Mesothelial cell of epicardium (in vitro differentiated cells): ENCODE measurements at regions not wholly inside any gene's neighbourhood (a gene's known extent, or its start where the extent isn't known, plus 50 kb on each side); places are given as distances from the start of the nearest gene placed in this dataset.

Experiments used
- DNase-seq, 2 experiments: peaks; one replicate each; pipeline ENCODE4 v3.0.0; 2021; ENCODE audit warnings: low spot score in 2 of 2; ENCODE audit not compliant: unreplicated experiment in 2 of 2
- H3K27ac Mint-ChIP-seq: 2 replicates; pipeline ENCODE4 v1.8.0; 2021; ENCODE audit warnings: mixed read lengths
- H3K27me3 Mint-ChIP-seq: 2 replicates; pipeline ENCODE4 v1.8.0; 2021; ENCODE audit warnings: low read depth, mixed read lengths
- H3K36me3 Mint-ChIP-seq: 2 replicates; pipeline ENCODE4 v1.8.0; 2021; ENCODE audit warnings: mixed read lengths
- H3K4me1 Mint-ChIP-seq: 2 replicates; pipeline ENCODE4 v1.8.0; 2021; ENCODE audit warnings: mixed read lengths
- H3K4me3 Mint-ChIP-seq: 2 replicates; pipeline ENCODE4 v1.8.0; 2021; ENCODE audit warnings: mild to moderate bottlenecking, moderate library complexity, mixed read lengths
- H3K9me3 Mint-ChIP-seq: 2 replicates; pipeline ENCODE4 v1.8.0; 2021; ENCODE audit warnings: mixed read lengths
- TF ChIP-seq, protein P1 (sequence below): fragments of 200-600 bp; sonication (generic); IDR thresholded peaks from one replicate; pipeline ENCODE4 v1.5.0; 2021; ENCODE audit warnings: antibody characterized with exemption; ENCODE audit not compliant: unreplicated experiment

DNA sequence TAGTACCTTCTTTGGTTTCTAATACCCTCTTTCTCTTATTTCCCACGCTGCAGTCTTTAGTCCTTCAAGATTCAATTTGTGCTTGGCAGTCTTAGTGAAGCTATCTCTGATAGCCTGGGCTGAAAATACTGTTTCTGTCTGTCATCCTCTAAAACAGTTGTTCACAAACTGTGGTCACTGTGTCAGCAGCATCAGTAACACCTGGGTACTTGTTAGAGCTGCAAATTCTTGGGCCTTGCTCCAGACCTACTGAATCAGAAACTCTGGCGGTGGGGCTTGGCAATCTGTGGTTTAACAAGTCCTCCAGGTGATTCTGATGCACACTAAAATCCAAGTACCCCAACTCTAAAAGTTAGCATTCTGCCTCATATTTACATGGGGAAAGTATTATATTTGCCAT lies 217.5 kb upstream of the SEL1L start:
- no peak overlapping the region for H3K4me3 Mint-ChIP-seq
- H3K27me3 Mint-ChIP-seq, result no peaks in the 10 kb centered on the region
- H3K9me3 Mint-ChIP-seq, result peaks cover 5% of the 10 kb centered on the region
- H3K36me3 Mint-ChIP-seq, result no peaks in the 10 kb centered on the region
- TF ChIP-seq, protein P1, sequence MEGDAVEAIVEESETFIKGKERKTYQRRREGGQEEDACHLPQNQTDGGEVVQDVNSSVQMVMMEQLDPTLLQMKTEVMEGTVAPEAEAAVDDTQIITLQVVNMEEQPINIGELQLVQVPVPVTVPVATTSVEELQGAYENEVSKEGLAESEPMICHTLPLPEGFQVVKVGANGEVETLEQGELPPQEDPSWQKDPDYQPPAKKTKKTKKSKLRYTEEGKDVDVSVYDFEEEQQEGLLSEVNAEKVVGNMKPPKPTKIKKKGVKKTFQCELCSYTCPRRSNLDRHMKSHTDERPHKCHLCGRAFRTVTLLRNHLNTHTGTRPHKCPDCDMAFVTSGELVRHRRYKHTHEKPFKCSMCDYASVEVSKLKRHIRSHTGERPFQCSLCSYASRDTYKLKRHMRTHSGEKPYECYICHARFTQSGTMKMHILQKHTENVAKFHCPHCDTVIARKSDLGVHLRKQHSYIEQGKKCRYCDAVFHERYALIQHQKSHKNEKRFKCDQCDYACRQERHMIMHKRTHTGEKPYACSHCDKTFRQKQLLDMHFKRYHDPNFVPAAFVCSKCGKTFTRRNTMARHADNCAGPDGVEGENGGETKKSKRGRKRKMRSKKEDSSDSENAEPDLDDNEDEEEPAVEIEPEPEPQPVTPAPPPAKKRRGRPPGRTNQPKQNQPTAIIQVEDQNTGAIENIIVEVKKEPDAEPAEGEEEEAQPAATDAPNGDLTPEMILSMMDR, result no peak
- H3K4me1 Mint-ChIP-seq, result peaks cover 13% of the 10 kb centered on the region
- no peak for DNase-seq
- no peak overlapping the region for H3K27ac Mint-ChIP-seq

DNA sequence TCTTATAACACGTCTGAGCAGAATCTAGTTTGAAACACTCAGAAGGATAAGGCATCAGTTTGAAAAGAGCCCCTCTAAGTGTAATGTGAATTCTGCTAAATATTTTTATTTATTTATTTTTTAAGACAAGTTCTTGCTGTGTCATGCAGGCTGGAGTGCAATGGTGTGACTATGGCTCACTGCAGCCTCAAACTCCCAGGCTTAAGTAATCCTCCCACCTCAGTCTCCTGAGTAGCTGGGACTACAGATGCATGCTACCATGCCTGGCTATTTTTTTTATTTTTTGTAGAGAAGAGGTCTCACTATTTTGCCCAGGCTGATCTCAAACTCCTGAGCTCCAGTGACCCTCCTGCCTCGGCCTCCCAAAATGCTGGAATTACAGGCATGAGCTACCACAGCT lies 225.9 kb upstream of the SEL1L start:
- Mint-ChIP-seq H3K27ac (no peak overlapping the region), H3K36me3 (no peaks in the 10 kb centered on the region), H3K27me3 (no peaks in the 10 kb centered on the region), H3K4me1 (no peaks in the 10 kb centered on the region), H3K9me3 (peaks cover 4% of the 10 kb centered on the region), H3K4me3 (no peak overlapping the region)
- DNase-seq, result no peak
- TF ChIP-seq, protein P1, result no peak

DNA sequence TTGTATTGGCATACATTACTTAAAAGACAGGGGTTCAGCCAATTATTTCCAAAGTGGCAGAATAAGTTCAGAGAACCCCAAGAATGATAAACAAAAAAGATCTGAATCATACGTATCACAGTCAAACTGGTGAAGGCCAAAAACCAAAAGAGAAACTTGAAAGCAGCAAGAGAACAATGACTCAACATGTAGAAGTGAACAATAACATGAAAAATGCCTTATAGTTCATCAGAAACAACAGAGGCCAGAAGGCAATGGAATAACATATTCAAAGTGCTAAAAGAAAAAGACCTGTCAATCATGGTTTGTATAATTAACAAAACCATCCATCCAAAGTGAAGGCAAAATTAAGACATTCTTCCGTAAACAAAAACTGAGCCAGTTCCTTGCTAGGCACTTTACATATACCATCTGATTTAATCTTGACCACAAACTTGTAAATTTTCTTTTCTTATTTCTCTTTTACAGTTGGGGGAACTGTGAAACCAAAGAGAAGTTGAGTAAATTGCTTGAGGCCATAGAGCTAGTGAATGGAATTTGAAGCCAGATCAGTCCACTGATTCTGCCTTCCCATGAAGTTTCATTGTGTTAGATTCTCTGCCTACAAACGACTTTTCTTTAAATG lies 232.1 kb upstream of the SEL1L start:
- peaks cover 25% of the 10 kb centered on the region for H3K9me3 Mint-ChIP-seq
- H3K4me1 Mint-ChIP-seq, result no peaks in the 10 kb centered on the region
- H3K27ac Mint-ChIP-seq, result no peak overlapping the region
- no peak overlapping the region for H3K4me3 Mint-ChIP-seq
- no peak for DNase-seq
- no peaks in the 10 kb centered on the region for H3K27me3 Mint-ChIP-seq
- TF ChIP-seq, protein P1, result no peak
- no peaks in the 10 kb centered on the region for H3K36me3 Mint-ChIP-seq

DNA sequence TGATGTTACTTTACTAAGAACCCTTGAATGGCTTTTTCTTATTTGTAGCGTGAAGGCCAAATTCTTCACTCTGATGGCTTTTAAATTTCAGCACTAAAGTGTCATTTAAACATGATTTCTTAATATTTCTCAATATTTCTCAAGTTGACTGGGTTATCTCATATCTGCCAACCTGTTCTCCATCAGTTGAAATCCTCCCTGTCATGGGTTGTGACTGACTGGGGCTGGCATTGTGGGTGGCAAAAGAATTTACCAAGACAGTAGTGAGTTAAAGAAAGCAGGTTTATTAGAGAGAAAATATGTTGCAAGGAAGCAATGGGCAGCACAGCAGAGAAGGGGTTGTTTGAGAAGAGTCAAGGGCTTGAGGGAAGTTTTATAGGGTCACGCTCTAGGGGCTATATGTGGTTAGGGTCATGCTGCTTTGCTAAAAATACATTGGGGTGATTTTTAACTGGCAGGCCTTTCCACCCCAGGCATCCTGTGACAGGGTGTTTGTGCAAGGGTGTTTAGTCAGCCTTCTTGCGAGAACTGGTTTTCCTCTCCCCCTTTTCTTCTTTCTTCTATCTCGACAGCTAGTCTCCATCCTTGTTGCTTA lies 232.8 kb upstream of the SEL1L start:
- Mint-ChIP-seq H3K27me3 (no peaks in the 10 kb centered on the region), H3K4me3 (no peak overlapping the region), H3K4me1 (no peaks in the 10 kb centered on the region), H3K27ac (no peak overlapping the region), H3K9me3 (peaks cover 25% of the 10 kb centered on the region), H3K36me3 (no peaks in the 10 kb centered on the region)
- no peak for DNase-seq
- TF ChIP-seq, protein P1, result no peak

DNA sequence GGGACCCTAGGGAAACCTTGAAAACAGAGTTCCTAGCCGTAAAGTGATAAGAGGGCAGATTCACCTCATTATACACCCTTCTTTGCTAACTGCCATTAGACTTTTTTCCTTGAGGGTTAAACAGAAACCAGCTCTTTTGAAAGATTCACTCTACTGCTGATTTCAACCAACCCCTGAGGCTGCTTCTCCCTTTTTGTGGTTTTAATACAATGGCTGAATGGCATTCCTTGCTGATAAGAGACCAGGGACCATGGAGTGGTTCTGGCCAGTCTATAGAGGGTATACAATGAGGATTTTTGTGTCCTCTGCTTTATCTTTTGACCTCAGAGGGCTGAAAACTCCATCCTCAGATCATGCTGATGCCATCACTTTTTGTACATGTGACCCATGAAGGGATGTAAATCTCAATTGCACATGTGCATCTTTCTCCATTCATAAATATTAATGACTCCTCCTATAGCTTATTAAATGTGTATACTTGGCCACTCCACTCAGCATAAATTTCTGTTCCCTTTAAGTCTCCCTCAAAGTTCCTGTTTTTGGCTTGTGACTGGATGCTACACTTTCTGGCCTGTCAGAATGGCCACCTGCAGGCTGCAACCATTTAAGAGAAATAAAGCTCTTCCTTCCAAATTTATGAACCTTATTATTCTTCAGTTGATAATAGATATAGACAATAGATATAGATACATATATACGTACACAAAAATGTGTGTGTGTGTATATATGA lies 233.8 kb upstream of the SEL1L start:
- H3K4me1 Mint-ChIP-seq, result no peaks in the 10 kb centered on the region
- H3K27ac Mint-ChIP-seq, result no peak overlapping the region
- no peak for DNase-seq
- no peaks in the 10 kb centered on the region for H3K27me3 Mint-ChIP-seq
- TF ChIP-seq, protein P1, result no peak
- peaks cover 25% of the 10 kb centered on the region for H3K9me3 Mint-ChIP-seq
- H3K36me3 Mint-ChIP-seq, result no peaks in the 10 kb centered on the region
- no peak overlapping the region for H3K4me3 Mint-ChIP-seq
